ENCODE measurements at regions not wholly inside any gene's neighbourhood (a gene's known extent, or its start where the extent isn't known, plus 50 kb on each side); places are given as distances from the start of the nearest gene placed in this dataset.
A peak's percentile ranks its signal among the peaks of the same experiment; 100 is the strongest.

- TF ChIP-seq CTCF (IDR thresholded peaks at IDR 0.05 in 2 of 3, conservative IDR thresholded peaks at IDR 0.05 in 1 of 3; ENCODE audit: borderline replicate concordance in 1 of 3, insufficient read depth in 1 of 3, low read depth in 2 of 3, low read length in 2 of 3) (no peak), TCF7L2 (IDR thresholded peaks at IDR 0.05; ENCODE audit: borderline replicate concordance, extremely low read depth, insufficient read depth, insufficient read length) (no peak), CEBPB (IDR thresholded peaks at IDR 0.05; ENCODE audit: low read depth) (no peak), SP1 (IDR thresholded peaks at IDR 0.05; ENCODE audit: low read depth) (peak; percentile 46; the same call in 1 of the 2 replicates), POLR2A (IDR thresholded peaks at IDR 0.05; ENCODE audit: borderline replicate concordance, extremely low read depth, insufficient read depth, insufficient read length) (no peak), ELF1 (IDR thresholded peaks at IDR 0.05; ENCODE audit: borderline replicate concordance, low read depth) (no peak), POLR2AphosphoS5 (IDR thresholded peaks at IDR 0.05; ENCODE audit: low read depth, low read length) (no peak), YY1 (IDR thresholded peaks at IDR 0.05; ENCODE audit: extremely low read depth, insufficient replicate concordance, low read depth, low read length) (no peak)
These were observed 186.9 kb upstream of the GMDS start for GRCh38 chr6:2432292-2432691.

Measured in HCT116 (cell line).